Glomerular endothelial cell (primary cell): ENCODE measurements at regions not wholly inside any gene's neighbourhood (a gene's known extent, or its start where the extent isn't known, plus 50 kb on each side); places are given as distances from the start of the nearest gene placed in this dataset.

Experiments used
- DNase-seq: peaks from one replicate; pipeline ENCODE4 v3.0.0-alpha.2; 2011; ENCODE audit warnings: low read depth, low spot score; ENCODE audit errors: extremely low read depth

- no peak for DNase-seq
These were observed 764.2 kb upstream of the ZNF608 start for GRCh38 chr5:125510651-125511050.

- no peak for DNase-seq
These were observed 771.6 kb upstream of the ZNF608 start for GRCh38 chr5:125517973-125518550.

- no peak for DNase-seq
These were observed 774.9 kb upstream of the ZNF608 start for GRCh38 chr5:125521289-125521688.

GRCh38 chr5:125525356-125525755 lies 778.9 kb upstream of the ZNF608 start:
- DNase-seq = no peak

- no peak for DNase-seq
These were observed 780.5 kb upstream of the ZNF608 start for GRCh38 chr5:125526966-125527365.

- DNase-seq = no peak
These were observed 782.4 kb upstream of the ZNF608 start for GRCh38 chr5:125528881-125529280.

- no peak for DNase-seq
These were observed 784.6 kb upstream of the ZNF608 start for GRCh38 chr5:125530833-125531615.

- no peak for DNase-seq
These were observed 789.7 kb upstream of the ZNF608 start for GRCh38 chr5:125536095-125536494.

- no peak for DNase-seq
These were observed 790.1 kb upstream of the ZNF608 start for GRCh38 chr5:125536582-125536981.

GRCh38 chr5:125537661-125538060 lies 791.2 kb upstream of the ZNF608 start:
- no peak for DNase-seq

GRCh38 chr5:125538469-125538868 lies 792.0 kb upstream of the ZNF608 start:
- no peak for DNase-seq

GRCh38 chr5:125541085-125541484 lies 794.6 kb upstream of the ZNF608 start:
- DNase-seq = no peak

- DNase-seq = peak; percentile 4
These were observed 803.0 kb upstream of the ZNF608 start for GRCh38 chr5:125549322-125549911.

GRCh38 chr5:125550274-125550673 lies 803.8 kb upstream of the ZNF608 start:
- peak; percentile 7 for DNase-seq

- DNase-seq = no peak
These were observed 804.8 kb upstream of the ZNF608 start for GRCh38 chr5:125551246-125551645.

- no peak for DNase-seq
These were observed 805.4 kb upstream of the ZNF608 start for GRCh38 chr5:125551797-125552196.

GRCh38 chr5:125552486-125552885 lies 806.0 kb upstream of the ZNF608 start:
- DNase-seq = no peak

GRCh38 chr5:125554355-125554754 lies 807.9 kb upstream of the ZNF608 start:
- no peak for DNase-seq

- DNase-seq = no peak
These were observed 809.2 kb upstream of the ZNF608 start for GRCh38 chr5:125555591-125555990.

- DNase-seq = no peak
These were observed 811.6 kb upstream of the ZNF608 start for GRCh38 chr5:125558016-125558415.

GRCh38 chr5:125558466-125558865 lies 812.0 kb upstream of the ZNF608 start:
- DNase-seq = no peak

- peak; percentile 81 for DNase-seq
These were observed 812.9 kb upstream of the ZNF608 start for GRCh38 chr5:125559296-125559695.
